ENCODE measurements at regions not wholly inside any gene's neighbourhood (a gene's known extent, or its start where the extent isn't known, plus 50 kb on each side); places are given as distances from the start of the nearest gene placed in this dataset.

DNA sequence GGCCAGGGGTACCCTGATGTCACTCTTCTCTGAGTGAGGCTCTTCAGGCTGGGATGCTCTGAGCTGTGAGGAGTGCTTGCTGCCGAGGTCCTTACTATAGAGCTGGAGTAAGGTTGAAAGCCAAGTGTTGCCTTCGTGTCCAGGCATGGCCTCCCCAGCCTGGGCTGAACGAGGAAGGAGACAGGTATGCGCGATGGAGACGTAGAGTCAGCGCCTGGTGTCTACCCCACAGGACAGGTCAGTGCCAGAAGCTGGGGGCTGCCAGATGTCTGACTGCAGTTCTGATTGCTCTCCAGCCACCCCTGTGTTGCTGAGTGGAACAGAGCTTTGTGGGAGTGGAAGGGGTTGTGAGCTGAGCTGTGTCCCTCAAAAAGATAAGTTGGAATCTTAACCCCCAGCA is 135.8 kb upstream of the AJAP1 start:
- TF ChIP-seq POLR2A (IDR thresholded peaks at IDR 0.05) = no peak
- TF ChIP-seq CTCF (IDR thresholded peaks at IDR 0.05) = no peak
